ENCODE measurements at regions not wholly inside any gene's neighbourhood (a gene's known extent, or its start where the extent isn't known, plus 50 kb on each side); places are given as distances from the start of the nearest gene placed in this dataset.

DNA sequence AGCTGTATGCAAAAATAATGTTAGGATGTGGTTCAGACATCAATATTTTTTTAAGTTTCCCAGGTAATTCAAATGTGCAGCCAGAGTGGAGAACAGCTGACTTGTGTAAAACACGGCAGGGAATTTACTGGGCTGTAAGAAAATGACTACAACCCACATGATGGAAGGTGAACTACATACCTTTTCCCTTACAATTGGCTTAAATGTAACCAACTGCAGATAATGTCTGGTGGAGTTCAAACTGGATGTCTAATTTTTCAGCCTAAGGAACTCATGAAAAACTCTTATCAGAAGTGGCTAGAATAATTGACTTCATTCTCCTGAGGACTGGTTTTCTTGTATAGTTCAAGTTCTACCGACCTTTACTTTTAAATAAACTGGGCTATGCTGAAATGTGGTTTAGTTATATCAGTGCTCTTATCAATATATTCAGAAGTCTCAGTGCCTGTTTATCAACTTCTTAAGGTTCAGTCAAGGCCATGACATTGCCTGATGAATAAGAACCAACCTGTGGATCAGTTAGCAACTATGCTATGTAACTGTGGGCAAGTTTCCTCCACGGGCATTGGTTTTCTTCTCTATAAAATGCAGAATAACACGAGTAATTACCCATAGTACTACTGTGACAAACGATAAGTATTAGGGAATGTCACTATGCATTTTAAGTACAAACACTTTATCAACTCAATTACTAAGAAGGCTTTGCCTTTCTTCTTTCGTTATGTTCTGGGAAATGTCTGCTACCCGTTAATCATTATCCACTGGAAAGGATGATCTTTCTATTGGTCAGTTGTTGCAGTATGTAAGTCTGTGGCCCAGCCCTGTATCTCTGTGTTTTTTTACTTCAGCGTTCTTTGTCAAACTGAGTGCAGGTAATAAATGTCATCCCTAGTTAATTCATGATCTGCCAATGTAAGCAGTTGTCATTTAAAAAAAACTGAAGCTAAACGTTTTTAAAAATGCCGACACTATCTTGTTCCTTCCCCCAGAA, 181.6 kb downstream of the PCDH7 start:
- no peaks in the 10 kb centered on the region for H3K36me3 ChIP-seq (ENCODE audit: control insufficient read depth in 2 of 4, insufficient read depth in 4 of 4, low read length in 3 of 4)
- H2BK15ac ChIP-seq (ENCODE audit: low read length) = no peak overlapping the region
- H2AK5ac ChIP-seq (ENCODE audit: low read depth, low read length) = no peak overlapping the region
- H3K79me2 ChIP-seq (ENCODE audit: control insufficient read depth in 1 of 2, insufficient read depth in 2 of 2, low read length in 2 of 2) = no peaks in the 10 kb centered on the region
- no peaks in the 10 kb centered on the region for H3K23me2 ChIP-seq (ENCODE audit: low read depth, low read length)
- no peak overlapping the region for H3K14ac ChIP-seq (ENCODE audit: insufficient read length)
- H3K9ac ChIP-seq (replicated peaks in 1 of 4; ENCODE audit: extremely low read depth in 1 of 4, low read depth in 3 of 4, low read length in 3 of 4) = no peak overlapping the region
- ChIA-PET POLR2A (ENCODE audit: partially characterized antibody) (no interaction called here), CTCF (ENCODE audit: partially characterized antibody) (no interaction called here)
- H3K79me1 ChIP-seq (ENCODE audit: low read depth, low read length) = no peaks in the 10 kb centered on the region
- H3K27me3 ChIP-seq (replicated peaks in 1 of 4; ENCODE audit: control insufficient read depth in 3 of 4, extremely low read depth in 1 of 4, insufficient read depth in 3 of 4, low read length in 3 of 4) = no peaks in the 10 kb centered on the region
- no peak overlapping the region for H3K18ac ChIP-seq (ENCODE audit: extremely low read depth, low read length)
- WGBS, 2 experiments (ENCODE audit: extremely low coverage in 1 of 2, insufficient coverage in 1 of 2, insufficient read length in 1 of 2, insufficient replicate concordance in 2 of 2, low coverage in 1 of 2, low lambda C conversion rate in 2 of 2, missing lambda C conversion rate in 1 of 2) = 92% methylated on average over 10 of the region's 10 CpGs; no CpG with 5 or more reads in 1 of the 2 experiments
- peaks cover 0 to 11% (median 1%) of the 10 kb centered on the region in 4 experiments; a peak in 1 of 7 replicates for H3K4me1 ChIP-seq (replicated peaks in 1 of 4; ENCODE audit: control insufficient read depth in 3 of 4, insufficient read depth in 4 of 4, low read length in 3 of 4)
- no peak overlapping the region for H2BK5ac ChIP-seq (ENCODE audit: low read depth, low read length)
- no peak overlapping the region for H2BK120ac ChIP-seq (replicated peaks; ENCODE audit: low read depth, low read length)
- TF ChIP-seq POLR2A (IDR thresholded peaks at IDR 0.05; ENCODE audit: control extremely low read depth in 1 of 2, low read depth in 2 of 2, low read length in 2 of 2) (no peak), ASH2L (IDR thresholded peaks at IDR 0.05; ENCODE audit: low read length) (no peak), EGR1 (IDR thresholded peaks at IDR 0.05; ENCODE audit: borderline replicate concordance, low read depth, low read length) (no peak), NRF1 (IDR thresholded peaks at IDR 0.05; ENCODE audit: low read depth, low read length) (no peak), RNF2 (IDR thresholded peaks at IDR 0.05; ENCODE audit: borderline replicate concordance, low read depth, low read length, missing control alignments, poor library complexity, severe bottlenecking) (no peak)
- TF ChIP-seq, protein P1, sequence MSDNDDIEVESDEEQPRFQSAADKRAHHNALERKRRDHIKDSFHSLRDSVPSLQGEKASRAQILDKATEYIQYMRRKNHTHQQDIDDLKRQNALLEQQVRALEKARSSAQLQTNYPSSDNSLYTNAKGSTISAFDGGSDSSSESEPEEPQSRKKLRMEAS (IDR thresholded peaks at IDR 0.05) = no peak
- TF ChIP-seq, protein P2, sequence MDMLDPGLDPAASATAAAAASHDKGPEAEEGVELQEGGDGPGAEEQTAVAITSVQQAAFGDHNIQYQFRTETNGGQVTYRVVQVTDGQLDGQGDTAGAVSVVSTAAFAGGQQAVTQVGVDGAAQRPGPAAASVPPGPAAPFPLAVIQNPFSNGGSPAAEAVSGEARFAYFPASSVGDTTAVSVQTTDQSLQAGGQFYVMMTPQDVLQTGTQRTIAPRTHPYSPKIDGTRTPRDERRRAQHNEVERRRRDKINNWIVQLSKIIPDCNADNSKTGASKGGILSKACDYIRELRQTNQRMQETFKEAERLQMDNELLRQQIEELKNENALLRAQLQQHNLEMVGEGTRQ (IDR thresholded peaks at IDR 0.05; ENCODE audit: low read length) = no peak
- no peak overlapping the region for H4K91ac ChIP-seq (replicated peaks; ENCODE audit: insufficient read length, low read length)
- no peak overlapping the region for H3K23ac ChIP-seq (ENCODE audit: insufficient read length)
- H4K5ac ChIP-seq (ENCODE audit: insufficient read length, low read depth, low read length) = no peak overlapping the region
- H3K4me3 ChIP-seq (ENCODE audit: extremely low read depth in 1 of 4, insufficient read depth in 2 of 4, low read depth in 3 of 4, low read length in 4 of 4) = no peak overlapping the region
- no peak overlapping the region for H2AFZ ChIP-seq (ENCODE audit: low read length)
- no peak for FAIRE-seq
- peaks cover 3 to 4% of the 10 kb centered on the region in 2 experiments; a peak in 1 of 4 replicates for H3K9me3 ChIP-seq (ENCODE audit: insufficient read depth in 2 of 2, low read depth in 1 of 2, low read length in 1 of 2)
- H3K4me2 ChIP-seq (ENCODE audit: insufficient read depth in 1 of 2, low read depth in 2 of 2, low read length in 2 of 2) = no peak overlapping the region
- no peak overlapping the region for H3K56ac ChIP-seq (replicated peaks; ENCODE audit: insufficient read length, low read depth, low read length)
- no peaks in the 10 kb centered on the region for H4K20me1 ChIP-seq (replicated peaks in 1 of 2; ENCODE audit: control insufficient read depth in 1 of 2, insufficient read depth in 2 of 2, low read length in 2 of 2)
- no peak overlapping the region for H2BK20ac ChIP-seq (ENCODE audit: low read length)
- no peak for DNase-seq (ENCODE audit: low read depth in 1 of 2, low spot score in 2 of 2)
- no peak overlapping the region for H3K27ac ChIP-seq (ENCODE audit: low read depth, low read length)
- no peak overlapping the region for H2BK12ac ChIP-seq (ENCODE audit: low read depth, low read length)
- no peak overlapping the region for H3K4ac ChIP-seq (replicated peaks; ENCODE audit: insufficient read length, low read depth, low read length)
- H4K8ac ChIP-seq (ENCODE audit: extremely low read depth, insufficient read depth, low read length) = no peak overlapping the region
